HCT116 (cell line): ENCODE measurements at regions not wholly inside any gene's neighbourhood (a gene's known extent, or its start where the extent isn't known, plus 50 kb on each side); places are given as distances from the start of the nearest gene placed in this dataset.

ENCODE experiments used
- ATAC-seq: fragments of 200-7000 bp; cut with Tn5 transposase; 2 replicates; pipeline ENCODE4 v1.9.1; 2020; ENCODE audit warnings: mild to moderate bottlenecking, moderate library complexity
- BruUV-seq: library from RNA; stranded (reverse); fragments of 400-500 nt; replicated peaks from 2 replicates; lab custom pipeline; 2021; lab: Mats Ljungman, UMichigan
- CTCF ChIA-PET: fragments of 300-600 bp; sonication (Branson Sonifier 250); formaldehyde crosslinking; loops from one replicate; lab custom pipeline; 2021; ENCODE audit warnings: antibody characterized with exemption; lab: Charles Lee
- POLR2A ChIA-PET: fragments of 300-600, 350-600 bp; sonication (Branson Sonifier 250); formaldehyde crosslinking; loops from one replicate; lab custom pipeline; 2021; ENCODE audit warnings: antibody characterized with exemption; lab: Charles Lee
- RAD21 ChIA-PET, 2 experiments: fragments of 300-600 bp; sonication (Branson Sonifier 250); formaldehyde crosslinking; loops; one replicate each; lab custom pipeline; 2023; ENCODE audit warnings: low total read pairs in 2 of 2; ENCODE audit not compliant: uncharacterized antibody in 2 of 2, unreplicated experiment in 2 of 2, low non-redundant PET in 1 of 2; lab: Charles Lee
- DNase-seq: peaks from one replicate; pipeline ENCODE4 v3.0.0-alpha.2; 2010; ENCODE audit warnings: low read depth, low spot score
- H2AFZ ChIP-seq: fragments of 200-600 bp; shearing (Covaris generic), sonication (generic); 2 replicates; pipeline ENCODE4 v1.6.1; 2017; ENCODE audit warnings: low read depth, mixed run types, mixed read lengths, antibody characterized with exemption, low read length; ENCODE audit not compliant: poor library complexity, severe bottlenecking
- H3K27ac ChIP-seq: 2 replicates; pipeline ENCODE4 v1.5.1; 2012; ENCODE audit warnings: low read depth, low read length
- H3K27me3 ChIP-seq: fragments of 200-600 bp; sonication (generic); 2 replicates; pipeline ENCODE4 v1.6.1; 2016; ENCODE audit warnings: mixed run types, low read length, mixed read lengths; ENCODE audit not compliant: insufficient read depth
- H3K36me3 ChIP-seq, 2 experiments: fragments of 200-500 bp in 1 of 2; fragments of 200-600 bp in 1 of 2; sonication (Bioruptor generic) in 1 of 2; sonication (generic) in 1 of 2; 2 replicates each; pipeline versions ENCODE4 v1.5.1 to v1.6.1; 2014 to 2016; ENCODE audit warnings: low read length in 2 of 2, inconsistent platforms in 1 of 2, mixed read lengths in 1 of 2, mixed run types in 1 of 2; ENCODE audit not compliant: insufficient read depth in 2 of 2, control insufficient read depth in 1 of 2
- H3K4me1 ChIP-seq, 2 experiments: fragments of 200-600 bp in 1 of 2; sonication (generic) in 1 of 2; 2 replicates each; pipeline versions ENCODE4 v1.5.1 to v1.6.1; 2012 to 2017; ENCODE audit warnings: low read length in 2 of 2, inconsistent platforms in 1 of 2, mild to moderate bottlenecking in 1 of 2, mixed read lengths in 1 of 2, mixed run types in 1 of 2, moderate library complexity in 1 of 2; ENCODE audit not compliant: insufficient read depth in 2 of 2, control insufficient read depth in 1 of 2
- H3K4me2 ChIP-seq: fragments of 200-600 bp; sonication (generic); 2 replicates; pipeline ENCODE4 v1.6.1; 2017; ENCODE audit warnings: mixed run types, low read length, mixed read lengths
- H3K4me3 ChIP-seq, 2 experiments: fragments of 200-600 bp in 1 of 2; sonication (generic) in 1 of 2; replicated peaks in 1 of 2; 2 replicates each; pipeline ENCODE4 v1.5.1; 2011 to 2016; ENCODE audit warnings: low read length in 2 of 2, control low read depth in 1 of 2, low read depth in 1 of 2, mild to moderate bottlenecking in 1 of 2, mixed read lengths in 1 of 2, mixed run types in 1 of 2
- H3K79me2 ChIP-seq: fragments of 200-600 bp; sonication (generic); 2 replicates; pipeline ENCODE4 v1.6.1; 2017; ENCODE audit warnings: mild to moderate bottlenecking, mixed run types, low read length, moderate library complexity, mixed read lengths; ENCODE audit not compliant: insufficient read depth
- H3K9ac ChIP-seq: fragments of 200-600 bp; sonication (generic); 2 replicates; pipeline ENCODE4 v1.6.1; 2016; ENCODE audit warnings: low read length, mixed read lengths
- H3K9me2 ChIP-seq: fragments of 200-600 bp; sonication (generic), shearing (Covaris generic); 2 replicates; pipeline ENCODE4 v1.6.1; 2017; ENCODE audit warnings: mixed run types, mild to moderate bottlenecking, moderate library complexity; ENCODE audit not compliant: insufficient read depth
- H3K9me3 ChIP-seq, 2 experiments: fragments of 200-500 bp in 1 of 2; fragments of 200-600 bp in 1 of 2; sonication (Bioruptor generic) in 1 of 2; sonication (generic) in 1 of 2; 2 replicates each; pipeline ENCODE4 v1.6.1; 2014 to 2017; ENCODE audit warnings: low read length in 2 of 2, mixed read lengths in 2 of 2, inconsistent platforms in 1 of 2, low read depth in 1 of 2, mild to moderate bottlenecking in 1 of 2, mixed run types in 1 of 2, moderate library complexity in 1 of 2; ENCODE audit not compliant: control insufficient read depth in 1 of 2, insufficient read depth in 1 of 2
- H4K20me1 ChIP-seq: fragments of 200-600 bp; sonication (generic), shearing (Covaris generic); 2 replicates; pipeline ENCODE4 v1.6.1; 2017; ENCODE audit warnings: mixed run types, mild to moderate bottlenecking, moderate library complexity; ENCODE audit not compliant: insufficient read depth
- CEBPB ChIP-seq: IDR thresholded peaks from 2 replicates; pipeline ENCODE4 v1.6.1; 2012; ENCODE audit warnings: low read depth
- EGR1 ChIP-seq: IDR thresholded peaks from 2 replicates; pipeline ENCODE4 v1.6.1; 2012; ENCODE audit warnings: low read depth
- ELF1 ChIP-seq: IDR thresholded peaks from 2 replicates; pipeline ENCODE4 v1.6.1; 2012; ENCODE audit warnings: low read depth, borderline replicate concordance
- EZH2 ChIP-seq: fragments of 200-600 bp; sonication (generic); IDR thresholded peaks from 2 replicates; pipeline ENCODE4 v1.6.1; 2017; ENCODE audit warnings: antibody characterized with exemption, mixed run types
- JUND ChIP-seq: IDR thresholded peaks from 2 replicates; pipeline ENCODE4 v1.6.1; 2012
- MAX ChIP-seq: IDR thresholded peaks from 2 replicates; pipeline ENCODE4 v1.6.1; 2012
- RAD21 ChIP-seq: IDR thresholded peaks from 2 replicates; pipeline ENCODE4 v1.6.1; 2012; ENCODE audit warnings: low read depth, mild to moderate bottlenecking
- SIN3A ChIP-seq: IDR thresholded peaks from 2 replicates; pipeline ENCODE4 v1.6.1; 2012; ENCODE audit warnings: low read depth
- SP1 ChIP-seq: IDR thresholded peaks from 2 replicates; pipeline ENCODE4 v1.6.1; 2012; ENCODE audit warnings: low read depth
- TCF7L2 ChIP-seq: IDR thresholded peaks from 2 replicates; pipeline ENCODE4 v1.7.0; 2011; ENCODE audit warnings: borderline replicate concordance, inconsistent platforms; ENCODE audit not compliant: insufficient read depth, insufficient read length; ENCODE audit errors: extremely low read depth
- ZBTB33 ChIP-seq: IDR thresholded peaks from 2 replicates; pipeline ENCODE4 v1.6.1; 2011; ENCODE audit warnings: mild to moderate bottlenecking, low read length, moderate library complexity; ENCODE audit not compliant: insufficient replicate concordance; ENCODE audit errors: extremely low read depth
- intact Hi-C: fragments of 100-400 bp; cut with micrococcal nuclease; formaldehyde crosslinking; loops from 2 replicates; pipeline ENCODE4 v1.10.0; 2022
- TF ChIP-seq, protein P1 (sequence below), 3 experiments: fragments of 200-600 bp in 1 of 3; sonication (generic) in 1 of 3; IDR thresholded peaks in 2 of 3; conservative IDR thresholded peaks in 1 of 3; 2 replicates each; pipeline ENCODE4 v1.5.1; 2012 to 2017; ENCODE audit warnings: low read depth in 2 of 3, low read length in 2 of 3, antibody characterized with exemption in 1 of 3, borderline replicate concordance in 1 of 3, control low read depth in 1 of 3, mild to moderate bottlenecking in 1 of 3, mixed read lengths in 1 of 3, mixed run types in 1 of 3, moderate library complexity in 1 of 3; ENCODE audit not compliant: insufficient read depth in 1 of 3

- RAD21 ChIA-PET: interaction anchor here in 1 of 2 experiments (0.6 kb wide), 1 partner anchor 1232 kb away, joined by 3 read pairs; no protein-coding TSS in a partner anchor
- H3K9me3 ChIP-seq: no peaks in the 10 kb centered on the region
- no TSS peak for BruUV-seq
- no peak overlapping the region for H3K27ac ChIP-seq
- CTCF ChIA-PET: interaction anchor here (0.6 to 1.5 kb wide), 15 partner anchors 9 to 992 kb away, joined by 3 to 15 read pairs (median 6); no protein-coding TSS in a partner anchor
- peak overlapping the region; percentile 73 for H2AFZ ChIP-seq
- H3K9ac ChIP-seq: no peak overlapping the region
- no peaks in the 10 kb centered on the region for H3K36me3 ChIP-seq
- intact Hi-C loops: no loop called here
- H3K4me3 ChIP-seq: no peak overlapping the region
- H3K4me1 ChIP-seq: no peaks in the 10 kb centered on the region
- H4K20me1 ChIP-seq: no peaks in the 10 kb centered on the region
- H3K4me2 ChIP-seq: no peak overlapping the region
- TF ChIP-seq EZH2 (no peak), RAD21 (peak; percentile 49), EGR1 (no peak)
- TF ChIP-seq, protein P1, sequence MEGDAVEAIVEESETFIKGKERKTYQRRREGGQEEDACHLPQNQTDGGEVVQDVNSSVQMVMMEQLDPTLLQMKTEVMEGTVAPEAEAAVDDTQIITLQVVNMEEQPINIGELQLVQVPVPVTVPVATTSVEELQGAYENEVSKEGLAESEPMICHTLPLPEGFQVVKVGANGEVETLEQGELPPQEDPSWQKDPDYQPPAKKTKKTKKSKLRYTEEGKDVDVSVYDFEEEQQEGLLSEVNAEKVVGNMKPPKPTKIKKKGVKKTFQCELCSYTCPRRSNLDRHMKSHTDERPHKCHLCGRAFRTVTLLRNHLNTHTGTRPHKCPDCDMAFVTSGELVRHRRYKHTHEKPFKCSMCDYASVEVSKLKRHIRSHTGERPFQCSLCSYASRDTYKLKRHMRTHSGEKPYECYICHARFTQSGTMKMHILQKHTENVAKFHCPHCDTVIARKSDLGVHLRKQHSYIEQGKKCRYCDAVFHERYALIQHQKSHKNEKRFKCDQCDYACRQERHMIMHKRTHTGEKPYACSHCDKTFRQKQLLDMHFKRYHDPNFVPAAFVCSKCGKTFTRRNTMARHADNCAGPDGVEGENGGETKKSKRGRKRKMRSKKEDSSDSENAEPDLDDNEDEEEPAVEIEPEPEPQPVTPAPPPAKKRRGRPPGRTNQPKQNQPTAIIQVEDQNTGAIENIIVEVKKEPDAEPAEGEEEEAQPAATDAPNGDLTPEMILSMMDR (IDR thresholded peaks at IDR 0.05 in 2 of 3, conservative IDR thresholded peaks at IDR 0.05 in 1 of 3; ENCODE audit: borderline replicate concordance in 1 of 3, insufficient read depth in 1 of 3, low read depth in 2 of 3, low read length in 2 of 3): peak; percentile 43 to 98 (median 96); a peak in 5 of 6 replicates
- H3K79me2 ChIP-seq: no peaks in the 10 kb centered on the region
- H3K9me2 ChIP-seq: no peaks in the 10 kb centered on the region
- H3K27me3 ChIP-seq: no peaks in the 10 kb centered on the region
- POLR2A ChIA-PET: no interaction called here
- peak; percentile 98 for ATAC-seq
- DNase-seq: peak; percentile 36
These were observed 141.1 kb downstream of the RCN1 start for GRCh38 chr11:32231909-32232493.

- no peak overlapping the region for H3K27ac ChIP-seq
- DNase-seq (no peak), ATAC-seq (no peak)
- intact Hi-C loops: no loop called here
- H3K27me3 ChIP-seq: no peaks in the 10 kb centered on the region
- CTCF ChIA-PET: interaction anchor here (0.6 to 1.5 kb wide), 15 partner anchors 9 to 993 kb away, joined by 3 to 15 read pairs (median 6); no protein-coding TSS in a partner anchor
- no peaks in the 10 kb centered on the region for H3K9me2 ChIP-seq
- H2AFZ ChIP-seq: no peak overlapping the region
- H3K9ac ChIP-seq: no peak overlapping the region
- no peaks in the 10 kb centered on the region for H3K4me1 ChIP-seq
- no TSS peak for BruUV-seq
- no peak overlapping the region for H3K4me3 ChIP-seq
- H3K9me3 ChIP-seq: no peaks in the 10 kb centered on the region
- no peak overlapping the region for H3K4me2 ChIP-seq
- RAD21 ChIA-PET: interaction anchor here in 1 of 2 experiments (0.6 kb wide), 1 partner anchor 1232 kb away, joined by 3 read pairs; no protein-coding TSS in a partner anchor
- H4K20me1 ChIP-seq: no peaks in the 10 kb centered on the region
- no peaks in the 10 kb centered on the region for H3K36me3 ChIP-seq
- no peaks in the 10 kb centered on the region for H3K79me2 ChIP-seq
- POLR2A ChIA-PET: no interaction called here
- TF ChIP-seq ELF1 (no peak), CEBPB (no peak), TCF7L2 (no peak), SIN3A (no peak), EGR1 (no peak), JUND (no peak), ZBTB33 (no peak), RAD21 (no peak), SP1 (no peak), MAX (no peak)
- TF ChIP-seq, protein P1 (IDR thresholded peaks at IDR 0.05 in 2 of 3, conservative IDR thresholded peaks at IDR 0.05 in 1 of 3; ENCODE audit: borderline replicate concordance in 1 of 3, insufficient read depth in 1 of 3, low read depth in 2 of 3, low read length in 2 of 3): no peak
These were observed 141.6 kb downstream of the RCN1 start for GRCh38 chr11:32232516-32232915.
